ENCODE measurements at regions not wholly inside any gene's neighbourhood (a gene's known extent, or its start where the extent isn't known, plus 50 kb on each side); places are given as distances from the start of the nearest gene placed in this dataset.

GRCh38 chrX:104343428-104344129 lies 88.8 kb upstream of the ESX1 start:
- TF ChIP-seq CTCF (IDR thresholded peaks at IDR 0.05) (peak in 2 of 5 experiments; percentile 10 to 38), POLR2A (IDR thresholded peaks at IDR 0.05) (no peak), EP300 (IDR thresholded peaks at IDR 0.05) (no peak)
